Upper lobe of right lung (tissue), 1 donor: ENCODE measurements at regions not wholly inside any gene's neighbourhood (a gene's known extent, or its start where the extent isn't known, plus 50 kb on each side); places are given as distances from the start of the nearest gene placed in this dataset.

Source experiments
- ATAC-seq: fragments of 200-7000 bp; cut with Tn5 transposase; one replicate; pipeline ENCODE4 v1.9.1; 2020; ENCODE audit warnings: mild to moderate bottlenecking, moderate library complexity
- DNase-seq: peaks from one replicate; pipeline ENCODE4 v3.0.0-alpha.2; 2020
- H3K27ac ChIP-seq: fragments of 200-600 bp; one replicate; pipeline ENCODE4 v1.8.0; 2022
- H3K27me3 ChIP-seq: fragments of 200-600 bp; one replicate; pipeline ENCODE4 v1.8.0; 2022; ENCODE audit warnings: mild to moderate bottlenecking
- H3K36me3 ChIP-seq: fragments of 200-600 bp; one replicate; pipeline ENCODE4 v1.8.0; 2022
- H3K4me1 ChIP-seq: fragments of 200-600 bp; one replicate; pipeline ENCODE4 v1.8.0; 2022
- H3K4me3 ChIP-seq: fragments of 200-600 bp; one replicate; pipeline ENCODE4 v1.8.0; 2022; ENCODE audit warnings: mild to moderate bottlenecking
- H3K9me3 ChIP-seq: fragments of 200-600 bp; one replicate; pipeline ENCODE4 v1.8.0; 2022
- intact Hi-C: fragments of 100-400 bp; cut with DNase I; formaldehyde crosslinking; loops from one replicate; pipeline ENCODE4 v1.11.0; 2022
- TF ChIP-seq, protein P1 (sequence below): fragments of 200-600 bp; IDR thresholded peaks from one replicate; pipeline ENCODE4 v1.8.0; 2022; ENCODE audit warnings: antibody characterized with exemption
- donor health status: DM: no; HTN: yes; CAD: no; lungs with severe emphysema.

DNA sequence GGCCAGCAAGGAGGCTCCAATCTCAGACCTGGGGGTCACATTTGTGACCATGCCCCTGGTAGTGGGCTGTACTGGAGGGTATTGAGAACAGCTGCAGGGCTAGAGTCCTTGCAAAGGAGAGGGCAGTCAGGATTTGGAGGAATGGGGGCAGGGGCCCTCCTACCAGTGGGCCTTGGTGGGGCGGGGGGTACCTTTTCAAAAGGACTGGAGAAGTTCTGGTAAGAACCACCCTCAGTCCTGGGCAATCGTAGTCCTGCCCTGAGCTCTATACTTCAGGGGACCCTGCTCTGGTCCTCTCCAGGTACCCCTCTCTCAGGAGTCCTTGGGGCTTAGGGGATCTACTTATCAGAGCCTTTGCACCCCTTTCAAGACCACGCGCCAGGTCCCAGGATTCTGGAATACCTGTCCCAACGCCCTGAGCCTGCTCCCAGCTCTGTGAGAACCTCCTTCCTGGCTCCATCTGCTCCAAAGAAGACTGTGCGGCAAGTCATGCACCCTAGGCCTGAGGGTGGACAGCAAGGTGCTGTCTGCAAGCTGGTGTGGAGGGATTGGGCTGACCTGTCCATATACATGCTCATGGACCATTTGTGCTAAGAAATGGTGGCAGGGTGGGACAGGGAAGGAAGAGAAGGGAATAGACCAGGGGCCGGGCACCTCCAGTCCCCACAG, 134.1 kb upstream of the EEPD1 start:
- H3K27me3 ChIP-seq: no peaks in the 10 kb centered on the region
- no peaks in the 10 kb centered on the region for H3K4me1 ChIP-seq
- no peak for ATAC-seq
- no peak for DNase-seq
- no peaks in the 10 kb centered on the region for H3K9me3 ChIP-seq
- TF ChIP-seq, protein P1, sequence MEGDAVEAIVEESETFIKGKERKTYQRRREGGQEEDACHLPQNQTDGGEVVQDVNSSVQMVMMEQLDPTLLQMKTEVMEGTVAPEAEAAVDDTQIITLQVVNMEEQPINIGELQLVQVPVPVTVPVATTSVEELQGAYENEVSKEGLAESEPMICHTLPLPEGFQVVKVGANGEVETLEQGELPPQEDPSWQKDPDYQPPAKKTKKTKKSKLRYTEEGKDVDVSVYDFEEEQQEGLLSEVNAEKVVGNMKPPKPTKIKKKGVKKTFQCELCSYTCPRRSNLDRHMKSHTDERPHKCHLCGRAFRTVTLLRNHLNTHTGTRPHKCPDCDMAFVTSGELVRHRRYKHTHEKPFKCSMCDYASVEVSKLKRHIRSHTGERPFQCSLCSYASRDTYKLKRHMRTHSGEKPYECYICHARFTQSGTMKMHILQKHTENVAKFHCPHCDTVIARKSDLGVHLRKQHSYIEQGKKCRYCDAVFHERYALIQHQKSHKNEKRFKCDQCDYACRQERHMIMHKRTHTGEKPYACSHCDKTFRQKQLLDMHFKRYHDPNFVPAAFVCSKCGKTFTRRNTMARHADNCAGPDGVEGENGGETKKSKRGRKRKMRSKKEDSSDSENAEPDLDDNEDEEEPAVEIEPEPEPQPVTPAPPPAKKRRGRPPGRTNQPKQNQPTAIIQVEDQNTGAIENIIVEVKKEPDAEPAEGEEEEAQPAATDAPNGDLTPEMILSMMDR: no peak
- intact Hi-C loops: no loop called here
- H3K4me3 ChIP-seq: no peak overlapping the region
- H3K36me3 ChIP-seq: no peaks in the 10 kb centered on the region
- H3K27ac ChIP-seq: no peak overlapping the region

DNA sequence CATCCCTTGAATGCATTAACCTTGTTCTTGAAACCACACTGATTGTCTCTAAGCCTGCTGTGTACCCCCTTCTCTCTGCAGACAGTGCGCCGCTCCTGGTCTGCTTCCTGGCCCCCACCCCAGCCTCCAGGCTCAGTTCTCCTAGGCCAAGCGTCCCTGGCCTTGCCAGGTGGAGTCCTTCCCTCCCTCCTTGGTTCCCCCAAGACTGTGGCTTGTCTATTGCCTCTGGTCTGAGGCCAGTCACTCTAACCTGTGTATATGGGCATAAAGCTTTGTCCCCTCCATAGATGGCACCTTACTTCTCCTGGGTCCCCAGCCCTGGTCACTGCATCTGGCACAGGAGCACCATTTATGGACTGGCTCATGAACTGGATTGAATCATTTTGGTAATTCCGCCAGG, 133.5 kb upstream of the EEPD1 start:
- H3K4me1 ChIP-seq: no peaks in the 10 kb centered on the region
- no peak overlapping the region for H3K27ac ChIP-seq
- DNase-seq (no peak), ATAC-seq (no peak)
- intact Hi-C loops: no loop called here
- H3K27me3 ChIP-seq: no peaks in the 10 kb centered on the region
- H3K36me3 ChIP-seq: no peaks in the 10 kb centered on the region
- TF ChIP-seq, protein P1: no peak
- H3K9me3 ChIP-seq: no peaks in the 10 kb centered on the region
- no peak overlapping the region for H3K4me3 ChIP-seq

DNA sequence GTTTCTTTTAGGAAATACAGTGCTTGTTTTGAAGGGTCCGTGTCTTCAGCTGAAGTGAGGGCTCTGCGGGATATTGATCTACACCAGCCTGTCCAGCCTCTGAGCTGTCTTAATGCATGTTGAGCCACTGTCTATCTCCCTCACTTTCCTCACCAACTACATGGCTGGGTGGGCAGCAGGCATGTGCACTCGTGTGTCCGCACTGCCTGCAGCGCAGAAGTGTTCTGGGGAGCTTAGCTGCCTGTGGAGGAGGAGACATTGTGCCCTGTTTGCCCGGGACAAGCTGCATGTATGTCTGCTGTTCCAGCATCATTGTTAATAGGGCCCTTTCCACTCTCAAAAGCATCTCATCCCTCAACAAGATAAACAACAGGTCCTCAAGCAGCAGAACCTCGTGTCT, 133.1 kb upstream of the EEPD1 start:
- Histone ChIP-seq H3K9me3 (no peaks in the 10 kb centered on the region), H3K27ac (no peak overlapping the region), H3K36me3 (no peaks in the 10 kb centered on the region), H3K4me3 (no peak overlapping the region), H3K4me1 (no peaks in the 10 kb centered on the region), H3K27me3 (no peaks in the 10 kb centered on the region)
- ATAC-seq (no peak), DNase-seq (no peak)
- intact Hi-C loops: no loop called here
- TF ChIP-seq, protein P1: no peak

DNA sequence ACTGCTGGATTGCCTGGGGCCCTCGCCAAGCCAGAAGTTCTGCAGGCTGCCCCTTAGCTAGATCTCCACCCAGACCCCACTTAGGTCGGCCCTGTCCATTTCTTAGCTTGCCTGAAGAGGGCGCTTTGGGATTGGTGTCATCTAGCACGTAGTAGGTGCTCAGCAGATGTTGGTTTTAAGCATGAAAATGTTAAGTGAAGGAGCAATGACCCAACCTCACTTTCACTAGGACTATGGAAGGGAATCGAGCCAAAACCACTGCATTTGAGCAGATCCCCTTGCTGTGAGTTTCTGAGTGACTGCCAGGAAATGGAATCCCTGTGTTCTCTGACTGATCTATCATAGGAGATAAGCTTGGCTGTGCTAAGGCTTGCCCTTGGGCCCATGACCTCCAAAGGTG, 131.7 kb upstream of the EEPD1 start:
- intact Hi-C loops: no loop called here
- TF ChIP-seq, protein P1: peak; percentile 27
- Histone ChIP-seq H3K4me3 (no peak overlapping the region), H3K27ac (no peak overlapping the region), H3K9me3 (no peaks in the 10 kb centered on the region), H3K4me1 (no peaks in the 10 kb centered on the region), H3K27me3 (no peaks in the 10 kb centered on the region), H3K36me3 (no peaks in the 10 kb centered on the region)
- DNase-seq (no peak), ATAC-seq (peak; percentile 55)

DNA sequence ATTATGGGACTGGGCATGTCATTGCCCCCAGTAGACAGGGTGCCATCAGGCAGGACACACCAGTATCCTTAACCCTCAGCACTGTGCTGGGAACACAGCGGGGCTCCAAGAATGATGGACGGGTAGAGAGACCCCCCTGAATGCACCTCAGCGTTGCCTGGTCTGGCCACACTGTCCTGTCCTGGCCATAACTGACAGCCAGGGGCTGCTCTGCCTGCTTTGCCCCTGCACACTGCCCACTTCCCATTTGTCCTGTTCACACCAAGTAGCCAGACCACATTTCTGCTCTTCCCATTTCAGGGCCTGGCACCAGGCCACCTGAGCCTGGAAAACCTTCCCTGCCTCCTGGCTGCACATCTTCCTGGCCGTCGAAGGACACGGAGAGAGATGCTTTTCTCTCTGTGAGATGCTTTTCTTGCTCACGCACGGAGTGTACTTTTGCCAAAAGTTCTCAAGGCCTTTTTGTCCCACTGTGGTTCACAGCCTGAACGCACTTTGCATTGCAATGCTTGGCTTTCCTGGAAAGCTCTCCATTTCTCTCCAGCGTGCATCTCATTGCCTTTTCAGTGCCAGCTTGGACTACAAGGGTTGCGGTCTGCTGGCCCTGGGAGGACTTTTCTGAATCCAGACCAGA, 131.0 kb upstream of the EEPD1 start:
- no peaks in the 10 kb centered on the region for H3K4me1 ChIP-seq
- no peak overlapping the region for H3K27ac ChIP-seq
- no peaks in the 10 kb centered on the region for H3K27me3 ChIP-seq
- ATAC-seq: peak; percentile 64
- H3K36me3 ChIP-seq: no peaks in the 10 kb centered on the region
- intact Hi-C loops: no loop called here
- no peak for DNase-seq
- no peaks in the 10 kb centered on the region for H3K9me3 ChIP-seq
- TF ChIP-seq, protein P1: no peak
- H3K4me3 ChIP-seq: no peak overlapping the region
